ENCODE measurements at regions not wholly inside any gene's neighbourhood (a gene's known extent, or its start where the extent isn't known, plus 50 kb on each side); places are given as distances from the start of the nearest gene placed in this dataset.

GRCh38 chr19:30799865-30800755 lies 427.9 kb downstream of the ZNF536 start:
- intact Hi-C loops (cut with DNase I), result no loop called here
- 36 to 38% methylated on average over 16 to 22 of the region's 22 CpGs for WGBS, 2 donors
- DNase-seq, result no peak
- Histone ChIP-seq H3K9me3 (no peaks in the 10 kb centered on the region), H3K27me3 (peaks cover 0 to 25% (median 0%) of the 10 kb centered on the region in 4 donors), H3K27ac (no peak overlapping the region), H3K4me3 (no peak overlapping the region), H3K4me1 (no peaks in the 10 kb centered on the region), H3K36me3 (no peaks in the 10 kb centered on the region)
- no peak for TF ChIP-seq POLR2A (IDR thresholded peaks at IDR 0.05)
- TF ChIP-seq CTCF (IDR thresholded peaks at IDR 0.05), result peak; percentile 21 to 59 (median 44)

GRCh38 chr19:30795727-30796126 lies 423.5 kb downstream of the ZNF536 start:
- Histone ChIP-seq H3K4me1 (no peaks in the 10 kb centered on the region), H3K27ac (no peak overlapping the region), H3K9me3 (no peaks in the 10 kb centered on the region), H3K36me3 (no peaks in the 10 kb centered on the region), H3K4me3 (no peak overlapping the region), H3K27me3 (peaks cover 0 to 25% (median 0%) of the 10 kb centered on the region in 4 donors)
- WGBS, 2 donors, result 82 to 92% methylated on average over 2 to 3 of the region's 5 CpGs
- TF ChIP-seq CTCF (IDR thresholded peaks at IDR 0.05), result no peak
- no peak for DNase-seq
- intact Hi-C loops (cut with DNase I), result no loop called here

- H3K9me3 ChIP-seq, result no peaks in the 10 kb centered on the region
- intact Hi-C loops (cut with DNase I), result no loop called here
- no peak overlapping the region for H3K4me3 ChIP-seq
- no peaks in the 10 kb centered on the region for H3K4me1 ChIP-seq
- H3K27ac ChIP-seq, result no peak overlapping the region
- WGBS, 2 donors, result 65 to 69% methylated on average over 5 of the region's 6 CpGs
- no peaks in the 10 kb centered on the region for H3K36me3 ChIP-seq
- no peak for DNase-seq
- TF ChIP-seq POLR2A (IDR thresholded peaks at IDR 0.05), result no peak
- no peak for TF ChIP-seq CTCF (IDR thresholded peaks at IDR 0.05)
- peaks cover 0 to 8% (median 0%) of the 10 kb centered on the region in 4 donors for H3K27me3 ChIP-seq
These were observed 420.6 kb downstream of the ZNF536 start for GRCh38 chr19:30792561-30793505.

- 59 to 61% methylated on average over 13 of the region's 13 CpGs for WGBS, 2 donors
- Histone ChIP-seq H3K4me1 (no peaks in the 10 kb centered on the region), H3K27me3 (peaks cover 0 to 6% (median 0%) of the 10 kb centered on the region in 4 donors), H3K9me3 (no peaks in the 10 kb centered on the region), H3K27ac (no peak overlapping the region), H3K4me3 (no peak overlapping the region), H3K36me3 (no peaks in the 10 kb centered on the region)
- no peak for TF ChIP-seq POLR2A (IDR thresholded peaks at IDR 0.05)
- no peak for TF ChIP-seq CTCF (IDR thresholded peaks at IDR 0.05)
- intact Hi-C loops (cut with DNase I), result no loop called here
- DNase-seq, result no peak
These were observed 418.9 kb downstream of the ZNF536 start for GRCh38 chr19:30791088-30791487.
